ENCODE measurements at regions not wholly inside any gene's neighbourhood (a gene's known extent, or its start where the extent isn't known, plus 50 kb on each side); places are given as distances from the start of the nearest gene placed in this dataset.
"Not testable (repeated sequence)": the region's sequence is repeated elsewhere in the genome, so short reads cannot be mapped to it uniquely, and the experiment has no call there.

- ChIA-PET POLR2A (interaction anchor here (0.7 to 0.8 kb wide), 2 partner anchors 9 to 10 kb away, joined by 3 read pairs; no protein-coding TSS in a partner anchor), CTCF (no interaction called here)
- TF ChIP-seq ZNF223 (tag by site-specific recombination; IDR thresholded peaks at IDR 0.05) (no peak), ZNF394 (tag by site-specific recombination; IDR thresholded peaks at IDR 0.05; ENCODE audit: borderline replicate concordance) (no peak)
Measured at GRCh38 chr17:64718058-64718457, 56.0 kb upstream of the SMURF2 start.

GRCh38 chr17:64716496-64716895 is 54.4 kb upstream of the SMURF2 start:
- H3K4me3 ChIP-seq (ENCODE audit: low read depth, low read length); H3K4me1 ChIP-seq (ENCODE audit: control insufficient read depth, insufficient read depth, low read length); H3K9me3 ChIP-seq (ENCODE audit: control insufficient read depth, insufficient read depth, low read depth, low read length); H3K27ac ChIP-seq (ENCODE audit: extremely low read depth, low read depth, low read length); CTCF ChIA-PET; H3K36me3 ChIP-seq (ENCODE audit: control insufficient read depth in 2 of 2, insufficient read depth in 1 of 2, low read length in 2 of 2): not testable (repeated sequence)
- POLR2A ChIA-PET: interaction anchor here (0.6 kb wide), 1 partner anchor 60 kb away, joined by 3 read pairs; no protein-coding TSS in a partner anchor

More at GRCh38 chr17:64718058-64718457, 56.0 kb upstream of the SMURF2 start:
- no peak overlapping the region for H3K4me3 ChIP-seq (ENCODE audit: low read depth, low read length)
- no peaks in the 10 kb centered on the region for H3K4me1 ChIP-seq (ENCODE audit: control insufficient read depth, insufficient read depth, low read length)
- no peaks in the 10 kb centered on the region for H3K9me3 ChIP-seq (ENCODE audit: control insufficient read depth, insufficient read depth, low read depth, low read length)
- no peaks in the 10 kb centered on the region for H3K36me3 ChIP-seq (ENCODE audit: control insufficient read depth in 2 of 2, insufficient read depth in 1 of 2, low read length in 2 of 2)
- H3K27ac ChIP-seq (ENCODE audit: extremely low read depth, low read depth, low read length): no peak overlapping the region

- CTCF ChIA-PET; H3K27ac ChIP-seq (ENCODE audit: extremely low read depth, low read depth, low read length); POLR2A ChIA-PET; H3K9me3 ChIP-seq (ENCODE audit: control insufficient read depth, insufficient read depth, low read depth, low read length); H3K4me3 ChIP-seq (ENCODE audit: low read depth, low read length); H3K36me3 ChIP-seq (ENCODE audit: control insufficient read depth in 2 of 2, insufficient read depth in 1 of 2, low read length in 2 of 2); H3K4me1 ChIP-seq (ENCODE audit: control insufficient read depth, insufficient read depth, low read length): not testable (repeated sequence)
Measured at GRCh38 chr17:64713786-64714185, 51.7 kb upstream of the SMURF2 start.

GRCh38 chr17:64712557-64713351 is 50.6 kb upstream of the SMURF2 start:
- H3K4me1 ChIP-seq (ENCODE audit: control insufficient read depth, insufficient read depth, low read length); H3K27ac ChIP-seq (ENCODE audit: extremely low read depth, low read depth, low read length); H3K9me3 ChIP-seq (ENCODE audit: control insufficient read depth, insufficient read depth, low read depth, low read length); H3K4me3 ChIP-seq (ENCODE audit: low read depth, low read length); POLR2A ChIA-PET; H3K36me3 ChIP-seq (ENCODE audit: control insufficient read depth in 2 of 2, insufficient read depth in 1 of 2, low read length in 2 of 2): not testable (repeated sequence)
- CTCF ChIA-PET: interaction anchor here (0.6 to 0.7 kb wide), 3 partner anchors 33 to 110 kb away, joined by 3 to 5 read pairs (median 3); no protein-coding TSS in a partner anchor
